H9 (cell line): ENCODE measurements at regions not wholly inside any gene's neighbourhood (a gene's known extent, or its start where the extent isn't known, plus 50 kb on each side); places are given as distances from the start of the nearest gene placed in this dataset.

ENCODE experiments used
- DNase-seq: peaks from one replicate; pipeline ENCODE4 v3.0.0-alpha.2; 2017
- H2AFZ ChIP-seq: one replicate; pipeline ENCODE4 v1.6.1; 2013; ENCODE audit warnings: mild to moderate bottlenecking, low read length, control low read depth, moderate library complexity
- H2AK5ac ChIP-seq: 2 replicates; pipeline ENCODE4 v1.6.1; 2013; ENCODE audit warnings: low read length, control low read depth, mixed read lengths; ENCODE audit not compliant: insufficient read length
- H2BK120ac ChIP-seq: one replicate; pipeline ENCODE4 v1.6.1; 2013; ENCODE audit warnings: low read depth, mild to moderate bottlenecking, low read length, control low read depth, inconsistent platforms; ENCODE audit not compliant: poor library complexity, severe bottlenecking
- H2BK12ac ChIP-seq: 2 replicates; pipeline ENCODE4 v1.6.1; 2013; ENCODE audit warnings: low read length, control low read depth, mixed read lengths, low read depth; ENCODE audit not compliant: insufficient read length
- H2BK15ac ChIP-seq: 2 replicates; pipeline ENCODE4 v1.6.1; 2013; ENCODE audit warnings: low read depth, low read length, control low read depth
- H2BK20ac ChIP-seq: one replicate; pipeline ENCODE4 v1.6.1; 2013; ENCODE audit warnings: low read depth, mild to moderate bottlenecking, low read length, control low read depth, inconsistent platforms; ENCODE audit not compliant: poor library complexity, severe bottlenecking
- H2BK5ac ChIP-seq: 2 replicates; pipeline ENCODE4 v1.6.1; 2013; ENCODE audit warnings: low read length, control low read depth, mixed read lengths; ENCODE audit not compliant: insufficient read length
- H3K14ac ChIP-seq: 2 replicates; pipeline ENCODE4 v1.6.1; 2013; ENCODE audit warnings: low read length, control low read depth; ENCODE audit not compliant: insufficient read depth
- H3K18ac ChIP-seq: 2 replicates; pipeline ENCODE4 v1.6.1; 2013; ENCODE audit warnings: low read depth, mild to moderate bottlenecking, mixed read lengths, low read length, control low read depth; ENCODE audit not compliant: insufficient read length
- H3K23ac ChIP-seq: 2 replicates; pipeline ENCODE4 v1.6.1; 2013; ENCODE audit warnings: low read length, control low read depth, mixed read lengths, low read depth; ENCODE audit not compliant: insufficient read length
- H3K23me2 ChIP-seq: 2 replicates; pipeline ENCODE4 v1.6.1; 2013; ENCODE audit warnings: low read depth, mild to moderate bottlenecking, mixed read lengths, low read length, control low read depth; ENCODE audit not compliant: insufficient read length, poor library complexity, severe bottlenecking
- H3K27ac ChIP-seq: 2 replicates; pipeline ENCODE4 v1.5.1; 2013; ENCODE audit warnings: low read length, control low read depth, mixed read lengths, low read depth; ENCODE audit not compliant: insufficient read length
- H3K27me3 ChIP-seq: 2 replicates; pipeline ENCODE4 v1.6.1; 2013; ENCODE audit warnings: low read length, control low read depth, inconsistent platforms; ENCODE audit not compliant: insufficient read depth
- H3K4ac ChIP-seq: 2 replicates; pipeline ENCODE4 v1.6.1; 2013; ENCODE audit warnings: low read depth, mild to moderate bottlenecking, control low read depth, inconsistent platforms, low read length, moderate library complexity
- H3K4me1 ChIP-seq: 2 replicates; pipeline ENCODE4 v1.6.1; 2013; ENCODE audit warnings: low read length, control low read depth, inconsistent platforms; ENCODE audit not compliant: insufficient read depth
- H3K4me2 ChIP-seq: 2 replicates; pipeline ENCODE4 v1.6.1; 2013; ENCODE audit warnings: low read length, control low read depth, mixed read lengths; ENCODE audit not compliant: insufficient read length, insufficient read depth
- H3K56ac ChIP-seq: 2 replicates; pipeline ENCODE4 v1.6.1; 2013; ENCODE audit warnings: low read depth, mild to moderate bottlenecking, mixed read lengths, low read length, control low read depth; ENCODE audit not compliant: insufficient read length
- H3K79me1 ChIP-seq: 2 replicates; pipeline ENCODE4 v1.6.1; 2013; ENCODE audit warnings: low read depth, mild to moderate bottlenecking, moderate library complexity, low read length, control low read depth, inconsistent platforms; ENCODE audit not compliant: insufficient read depth, poor library complexity, severe bottlenecking
- H3K79me2 ChIP-seq: 2 replicates; pipeline ENCODE4 v1.6.1; 2013; ENCODE audit warnings: low read length, control low read depth, inconsistent platforms; ENCODE audit not compliant: insufficient read depth
- H3K9ac ChIP-seq: 2 replicates; pipeline ENCODE4 v1.6.1; 2013; ENCODE audit warnings: low read length, control low read depth, mixed read lengths; ENCODE audit not compliant: insufficient read length; ENCODE audit errors: extremely low read depth
- H3K9me3 ChIP-seq: one replicate; pipeline ENCODE4 v1.6.1; 2013; ENCODE audit warnings: low read depth, low read length, inconsistent platforms; ENCODE audit not compliant: control insufficient read depth
- H3T11ph ChIP-seq: one replicate; pipeline ENCODE4 v1.6.1; 2013; ENCODE audit warnings: mild to moderate bottlenecking, low read length, control low read depth, inconsistent platforms
- H4K20me1 ChIP-seq: one replicate; pipeline ENCODE4 v1.6.1; 2013; ENCODE audit not compliant: control insufficient read depth, insufficient read length, insufficient read depth
- H4K5ac ChIP-seq: 2 replicates; pipeline ENCODE4 v1.6.1; 2013; ENCODE audit warnings: low read depth, mild to moderate bottlenecking, mixed read lengths, low read length, control low read depth; ENCODE audit not compliant: insufficient read length
- H4K8ac ChIP-seq: replicated peaks from 2 replicates; pipeline ENCODE4 v1.6.1; 2013; ENCODE audit warnings: low read length, control low read depth, mixed read lengths, low read depth; ENCODE audit not compliant: insufficient read length
- H4K91ac ChIP-seq: 2 replicates; pipeline ENCODE4 v1.6.1; 2013; ENCODE audit warnings: low read depth, mild to moderate bottlenecking, moderate library complexity, mixed read lengths, low read length, control low read depth; ENCODE audit not compliant: insufficient read length
- H3K27ac Mint-ChIP-seq, 3 experiments: 2 replicates in 2 of 3; 3 replicates in 1 of 3; pipeline ENCODE4 v1.8.0; 2020 to 2021; ENCODE audit warnings: mixed read lengths in 3 of 3, mild to moderate bottlenecking in 1 of 3, moderate library complexity in 1 of 3
- H3K27me3 Mint-ChIP-seq: 2 replicates; pipeline ENCODE4 v1.8.0; 2021; ENCODE audit warnings: low read depth, mild to moderate bottlenecking, moderate library complexity, mixed read lengths
- H3K36me3 Mint-ChIP-seq, 3 experiments: 2 replicates in 2 of 3; 3 replicates in 1 of 3; pipeline ENCODE4 v1.8.0; 2020 to 2021; ENCODE audit warnings: low read depth in 3 of 3, mixed read lengths in 3 of 3; ENCODE audit not compliant: insufficient read depth in 1 of 3
- H3K4me1 Mint-ChIP-seq, 2 experiments: 2 replicates each; pipeline ENCODE4 v1.8.0; 2020; ENCODE audit warnings: mixed read lengths in 2 of 2
- H3K4me3 Mint-ChIP-seq, 2 experiments: 2 replicates in 1 of 2; 3 replicates in 1 of 2; pipeline ENCODE4 v1.8.0; 2020 to 2021; ENCODE audit warnings: mild to moderate bottlenecking in 2 of 2, mixed read lengths in 2 of 2, moderate library complexity in 1 of 2
- H3K9me3 Mint-ChIP-seq, 2 experiments: 2 replicates in 1 of 2; 3 replicates in 1 of 2; pipeline ENCODE4 v1.8.0; 2020; ENCODE audit warnings: mild to moderate bottlenecking in 2 of 2, mixed read lengths in 2 of 2, moderate library complexity in 1 of 2
- WGBS: extraction: QIAGEN DNeasy Blood & Tissue Kit; methylation state at CpG from one replicate; pipeline ENCODE4 v1.1.7; 2013; ENCODE audit warnings: missing lambda C conversion rate, low lambda C conversion rate, mixed read lengths; ENCODE audit not compliant: insufficient read length; ENCODE audit errors: extremely low coverage; 5-methylcytosine and 5-hydroxymethylcytosine counted together
- TF ChIP-seq, protein P1 (sequence below): fragments of 200-600 bp; sonication (generic); conservative IDR thresholded peaks from 3 replicates; pipeline ENCODE4 v1.8.0; 2021; ENCODE audit warnings: antibody characterized with exemption, mild to moderate bottlenecking

DNA sequence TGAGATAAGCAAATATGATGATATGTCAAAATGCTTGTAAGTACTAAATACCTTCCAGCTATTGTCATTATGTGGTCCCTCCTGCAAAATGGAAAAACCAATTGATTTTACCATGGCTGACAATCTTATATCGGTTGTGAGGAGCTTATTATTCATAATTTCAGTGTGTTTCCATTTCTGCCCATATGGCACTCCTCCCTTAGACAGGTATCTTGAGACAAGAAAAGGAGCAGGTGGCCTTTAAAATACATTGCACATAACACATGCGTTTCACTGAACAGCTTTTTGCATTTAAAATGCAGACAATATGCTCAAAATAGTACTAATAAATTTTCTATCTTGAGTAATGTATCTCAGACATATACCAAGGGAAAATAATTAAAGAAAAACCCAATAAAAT lies 60.2 kb upstream of the SH3RF3 start:
- H3K23me2 ChIP-seq = no peaks in the 10 kb centered on the region
- no peak overlapping the region for H2AK5ac ChIP-seq
- WGBS = no CpG with 5 or more reads among the region's 2 CpGs
- H4K20me1 ChIP-seq = no peaks in the 10 kb centered on the region
- peaks cover 10% of the 10 kb centered on the region for H3K27me3 Mint-ChIP-seq
- no peak overlapping the region for H4K5ac ChIP-seq
- no peak overlapping the region for H2BK12ac ChIP-seq
- no peak overlapping the region for H3K27ac ChIP-seq
- no peaks in the 10 kb centered on the region for H3K79me2 ChIP-seq
- no peak overlapping the region for H2BK5ac ChIP-seq
- TF ChIP-seq, protein P1, sequence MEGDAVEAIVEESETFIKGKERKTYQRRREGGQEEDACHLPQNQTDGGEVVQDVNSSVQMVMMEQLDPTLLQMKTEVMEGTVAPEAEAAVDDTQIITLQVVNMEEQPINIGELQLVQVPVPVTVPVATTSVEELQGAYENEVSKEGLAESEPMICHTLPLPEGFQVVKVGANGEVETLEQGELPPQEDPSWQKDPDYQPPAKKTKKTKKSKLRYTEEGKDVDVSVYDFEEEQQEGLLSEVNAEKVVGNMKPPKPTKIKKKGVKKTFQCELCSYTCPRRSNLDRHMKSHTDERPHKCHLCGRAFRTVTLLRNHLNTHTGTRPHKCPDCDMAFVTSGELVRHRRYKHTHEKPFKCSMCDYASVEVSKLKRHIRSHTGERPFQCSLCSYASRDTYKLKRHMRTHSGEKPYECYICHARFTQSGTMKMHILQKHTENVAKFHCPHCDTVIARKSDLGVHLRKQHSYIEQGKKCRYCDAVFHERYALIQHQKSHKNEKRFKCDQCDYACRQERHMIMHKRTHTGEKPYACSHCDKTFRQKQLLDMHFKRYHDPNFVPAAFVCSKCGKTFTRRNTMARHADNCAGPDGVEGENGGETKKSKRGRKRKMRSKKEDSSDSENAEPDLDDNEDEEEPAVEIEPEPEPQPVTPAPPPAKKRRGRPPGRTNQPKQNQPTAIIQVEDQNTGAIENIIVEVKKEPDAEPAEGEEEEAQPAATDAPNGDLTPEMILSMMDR = no peak
- H3K4me1 ChIP-seq = peaks cover 2% of the 10 kb centered on the region; the same call in 1 of the 2 replicates
- no peak overlapping the region for H3K9ac ChIP-seq
- H3K27me3 ChIP-seq = no peaks in the 10 kb centered on the region
- H3K56ac ChIP-seq = no peak overlapping the region
- no peak overlapping the region for H3K14ac ChIP-seq
- no peak overlapping the region for H3K4ac ChIP-seq
- H3T11ph ChIP-seq = no peak overlapping the region
- no peak overlapping the region for H2BK15ac ChIP-seq
- H4K8ac ChIP-seq = no peak overlapping the region
- no peak overlapping the region for H3K23ac ChIP-seq
- DNase-seq = no peak
- H3K9me3 ChIP-seq = no peaks in the 10 kb centered on the region
- no peak overlapping the region for H4K91ac ChIP-seq
- H2BK20ac ChIP-seq = no peak overlapping the region
- no peak overlapping the region for H3K27ac Mint-ChIP-seq
- H3K79me1 ChIP-seq = no peaks in the 10 kb centered on the region
- H3K4me3 Mint-ChIP-seq = no peak overlapping the region
- no peak overlapping the region for H2AFZ ChIP-seq
- no peaks in the 10 kb centered on the region for H3K36me3 Mint-ChIP-seq
- no peak overlapping the region for H3K18ac ChIP-seq
- no peak overlapping the region for H3K4me2 ChIP-seq
- no peaks in the 10 kb centered on the region; a peak in 1 of 5 replicates for H3K9me3 Mint-ChIP-seq
- peaks cover 23 to 35% of the 10 kb centered on the region in 2 experiments for H3K4me1 Mint-ChIP-seq
- H2BK120ac ChIP-seq = no peak overlapping the region
